Prostate gland (tissue), 2 donors: ENCODE measurements at regions not wholly inside any gene's neighbourhood (a gene's known extent, or its start where the extent isn't known, plus 50 kb on each side); places are given as distances from the start of the nearest gene placed in this dataset.

Experiments used
- POLR2A ChIP-seq: fragments of 450-650 bp; IDR thresholded peaks from one replicate; pipeline ENCODE4 v1.6.1; 2016; ENCODE audit warnings: antibody characterized with exemption, mild to moderate bottlenecking
- TF ChIP-seq, protein P1 (sequence below), 4 experiments: fragments of 200-600 bp in 2 of 4; fragments of 450-650 bp in 2 of 4; sonication (generic) in 2 of 4; IDR thresholded peaks; 1 replicate in 3 of 4; 2 replicates in 1 of 4; pipeline ENCODE4 v1.5.1; 2016 to 2019; ENCODE audit warnings: antibody characterized with exemption in 4 of 4, mild to moderate bottlenecking in 2 of 4, moderate library complexity in 2 of 4

GRCh38 chr9:88782931-88783710 lies 208.1 kb upstream of the S1PR3 start:
- TF ChIP-seq POLR2A, result no peak
- TF ChIP-seq, protein P1, sequence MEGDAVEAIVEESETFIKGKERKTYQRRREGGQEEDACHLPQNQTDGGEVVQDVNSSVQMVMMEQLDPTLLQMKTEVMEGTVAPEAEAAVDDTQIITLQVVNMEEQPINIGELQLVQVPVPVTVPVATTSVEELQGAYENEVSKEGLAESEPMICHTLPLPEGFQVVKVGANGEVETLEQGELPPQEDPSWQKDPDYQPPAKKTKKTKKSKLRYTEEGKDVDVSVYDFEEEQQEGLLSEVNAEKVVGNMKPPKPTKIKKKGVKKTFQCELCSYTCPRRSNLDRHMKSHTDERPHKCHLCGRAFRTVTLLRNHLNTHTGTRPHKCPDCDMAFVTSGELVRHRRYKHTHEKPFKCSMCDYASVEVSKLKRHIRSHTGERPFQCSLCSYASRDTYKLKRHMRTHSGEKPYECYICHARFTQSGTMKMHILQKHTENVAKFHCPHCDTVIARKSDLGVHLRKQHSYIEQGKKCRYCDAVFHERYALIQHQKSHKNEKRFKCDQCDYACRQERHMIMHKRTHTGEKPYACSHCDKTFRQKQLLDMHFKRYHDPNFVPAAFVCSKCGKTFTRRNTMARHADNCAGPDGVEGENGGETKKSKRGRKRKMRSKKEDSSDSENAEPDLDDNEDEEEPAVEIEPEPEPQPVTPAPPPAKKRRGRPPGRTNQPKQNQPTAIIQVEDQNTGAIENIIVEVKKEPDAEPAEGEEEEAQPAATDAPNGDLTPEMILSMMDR (IDR thresholded peaks at IDR 0.05), result no peak
